Muscle of back (tissue), 3 donors: ENCODE measurements at regions not wholly inside any gene's neighbourhood (a gene's known extent, or its start where the extent isn't known, plus 50 kb on each side); places are given as distances from the start of the nearest gene placed in this dataset.
"Not testable (repeated sequence)": the region's sequence is repeated elsewhere in the genome, so short reads cannot be mapped to it uniquely, and the experiment has no call there.

Experiments used
- DNase-seq, 3 donors: peaks; one replicate each; pipeline versions ENCODE4 v3.0.0 to v3.0.0-alpha.2; 2013

- no peak for DNase-seq
These were observed 181.7 kb upstream of the NPY2R start for GRCh38 chr4:155026715-155027114.

GRCh38 chr4:155032521-155033229 is 175.8 kb upstream of the NPY2R start:
- DNase-seq: no peak

GRCh38 chr4:155033604-155034003 is 174.8 kb upstream of the NPY2R start:
- DNase-seq: no peak

GRCh38 chr4:155037031-155037430 is 171.4 kb upstream of the NPY2R start:
- no peak for DNase-seq

GRCh38 chr4:155038459-155038858 is 170.0 kb upstream of the NPY2R start:
- DNase-seq: no peak

GRCh38 chr4:155039162-155039561 is 169.3 kb upstream of the NPY2R start:
- DNase-seq: no peak

- DNase-seq: no peak
These were observed 168.4 kb upstream of the NPY2R start for GRCh38 chr4:155040031-155040430.

GRCh38 chr4:155042014-155042413 is 166.4 kb upstream of the NPY2R start:
- DNase-seq: peak in 1 of 3 donors; percentile 6

- DNase-seq: not testable (repeated sequence)
These were observed 164.2 kb upstream of the NPY2R start for GRCh38 chr4:155044251-155044650.

GRCh38 chr4:155047755-155048154 is 160.7 kb upstream of the NPY2R start:
- peak in 1 of 3 donors; percentile 20 for DNase-seq

- not testable (repeated sequence) for DNase-seq
These were observed 154.4 kb upstream of the NPY2R start for GRCh38 chr4:155054042-155054441.

- DNase-seq: peak in 2 of 3 donors; percentile 28 to 75
These were observed 148.0 kb upstream of the NPY2R start for GRCh38 chr4:155060419-155060818.

- no peak for DNase-seq
These were observed 147.6 kb upstream of the NPY2R start for GRCh38 chr4:155060873-155061272.

- DNase-seq: no peak
These were observed 145.5 kb upstream of the NPY2R start for GRCh38 chr4:155062948-155063347.

GRCh38 chr4:155064934-155065333 is 143.5 kb upstream of the NPY2R start:
- not testable (repeated sequence) for DNase-seq

- DNase-seq: no peak
These were observed 141.6 kb upstream of the NPY2R start for GRCh38 chr4:155066871-155067270.

- no peak for DNase-seq
These were observed 136.5 kb upstream of the NPY2R start for GRCh38 chr4:155071962-155072361.

- no peak for DNase-seq
These were observed 136.0 kb upstream of the NPY2R start for GRCh38 chr4:155072417-155072816.

- peak in 1 of 3 donors; percentile 47 for DNase-seq
These were observed 134.6 kb upstream of the NPY2R start for GRCh38 chr4:155073852-155074251.

- peak in 2 of 3 donors; percentile 27 to 74 for DNase-seq
These were observed 132.1 kb upstream of the NPY2R start for GRCh38 chr4:155076256-155076785.

GRCh38 chr4:155077452-155078229 is 130.8 kb upstream of the NPY2R start:
- DNase-seq: no peak

GRCh38 chr4:155079871-155080270 is 128.6 kb upstream of the NPY2R start:
- DNase-seq: no peak

- no peak for DNase-seq
These were observed 127.2 kb upstream of the NPY2R start for GRCh38 chr4:155081222-155081621.
